RKO (cell line): ENCODE measurements at regions not wholly inside any gene's neighbourhood (a gene's known extent, or its start where the extent isn't known, plus 50 kb on each side); places are given as distances from the start of the nearest gene placed in this dataset.
"Not testable (repeated sequence)": the region's sequence is repeated elsewhere in the genome, so short reads cannot be mapped to it uniquely, and the experiment has no call there.

Experiments used
- DNase-seq: peaks from one replicate; pipeline ENCODE4 v3.0.0-alpha.2; 2016; ENCODE audit warnings: low spot score

GRCh38 chr9:24652181-24652580 is 106.5 kb upstream of the IZUMO3 start:
- DNase-seq, result no peak

GRCh38 chr9:24628809-24629208 is 83.1 kb upstream of the IZUMO3 start:
- DNase-seq, result not testable (repeated sequence)

GRCh38 chr9:24625097-24625496 is 79.4 kb upstream of the IZUMO3 start:
- DNase-seq, result no peak

GRCh38 chr9:24624481-24624880 is 78.8 kb upstream of the IZUMO3 start:
- no peak for DNase-seq

GRCh38 chr9:24620741-24621140 is 75.0 kb upstream of the IZUMO3 start:
- DNase-seq, result no peak

GRCh38 chr9:24616863-24617262 is 71.2 kb upstream of the IZUMO3 start:
- DNase-seq, result no peak

GRCh38 chr9:24614070-24614469 is 68.4 kb upstream of the IZUMO3 start:
- peak; percentile 37 for DNase-seq

GRCh38 chr9:24608599-24608998 is 62.9 kb upstream of the IZUMO3 start:
- no peak for DNase-seq

- DNase-seq, result peak; percentile 12
Observed at GRCh38 chr9:24602693-24603352, 57.1 kb upstream of the IZUMO3 start.
